ENCODE measurements at regions not wholly inside any gene's neighbourhood (a gene's known extent, or its start where the extent isn't known, plus 50 kb on each side); places are given as distances from the start of the nearest gene placed in this dataset.

- DNase-seq: peak; percentile 14
Observed at GRCh38 chr10:108166401-108166800, 1001.9 kb upstream of the SORCS1 start.

GRCh38 chr10:108147346-108147745 lies 982.8 kb upstream of the SORCS1 start:
- DNase-seq: no peak

- no peak for DNase-seq
Observed at GRCh38 chr10:108141064-108141463, 976.6 kb upstream of the SORCS1 start.

- DNase-seq: no peak
Observed at GRCh38 chr10:108132303-108132702, 967.8 kb upstream of the SORCS1 start.

- DNase-seq: no peak
Observed at GRCh38 chr10:108130575-108130974, 966.1 kb upstream of the SORCS1 start.

GRCh38 chr10:108112218-108112617 lies 947.7 kb upstream of the SORCS1 start:
- no peak for DNase-seq

GRCh38 chr10:108104551-108105156 lies 940.1 kb upstream of the SORCS1 start:
- no peak for DNase-seq

GRCh38 chr10:108097258-108097657 lies 932.8 kb upstream of the SORCS1 start:
- DNase-seq: no peak

GRCh38 chr10:108095932-108096925 lies 931.7 kb upstream of the SORCS1 start:
- no peak for DNase-seq

- no peak for DNase-seq
Observed at GRCh38 chr10:108090476-108091215, 926.1 kb upstream of the SORCS1 start.

GRCh38 chr10:108086502-108086901 lies 922.0 kb upstream of the SORCS1 start:
- no peak for DNase-seq

- DNase-seq: no peak
Observed at GRCh38 chr10:108082596-108082995, 918.1 kb upstream of the SORCS1 start.

GRCh38 chr10:108078263-108078662 lies 913.8 kb upstream of the SORCS1 start:
- no peak for DNase-seq

- DNase-seq: no peak
Observed at GRCh38 chr10:108072466-108072865, 908.0 kb upstream of the SORCS1 start.

GRCh38 chr10:108070789-108071188 lies 906.3 kb upstream of the SORCS1 start:
- DNase-seq: no peak

GRCh38 chr10:108069096-108069495 lies 904.6 kb upstream of the SORCS1 start:
- DNase-seq: no peak

- peak; percentile 22 for DNase-seq
Observed at GRCh38 chr10:108064746-108065260, 900.3 kb upstream of the SORCS1 start.

GRCh38 chr10:108060246-108060645 lies 895.7 kb upstream of the SORCS1 start:
- no peak for DNase-seq

GRCh38 chr10:108055506-108055905 lies 891.0 kb upstream of the SORCS1 start:
- no peak for DNase-seq

- peak; percentile 2 for DNase-seq
Observed at GRCh38 chr10:108052981-108053380, 888.5 kb upstream of the SORCS1 start.

GRCh38 chr10:108051218-108051617 lies 886.7 kb upstream of the SORCS1 start:
- DNase-seq: peak; percentile 7

- DNase-seq: no peak
Observed at GRCh38 chr10:108050626-108051025, 886.1 kb upstream of the SORCS1 start.

- DNase-seq: no peak
Observed at GRCh38 chr10:108049668-108050067, 885.2 kb upstream of the SORCS1 start.
